A549 (cell line): ENCODE measurements at regions not wholly inside any gene's neighbourhood (a gene's known extent, or its start where the extent isn't known, plus 50 kb on each side); places are given as distances from the start of the nearest gene placed in this dataset.

ENCODE experiments used
- EHMT2 ChIP-seq: fragments of 200-600 bp; sonication (generic); IDR thresholded peaks from 2 replicates; pipeline ENCODE4 v1.6.1; 2016; ENCODE audit warnings: antibody characterized with exemption, low read depth, mild to moderate bottlenecking, moderate library complexity
- HDAC2 ChIP-seq: fragments of 200-600 bp; sonication (generic); IDR thresholded peaks from 2 replicates; pipeline ENCODE4 v1.6.1; 2016
- JUNB ChIP-seq: fragments of >200 bp; sonication (Bioruptor Twin); formaldehyde crosslinking; IDR thresholded peaks from 2 replicates; pipeline ENCODE4 v1.6.1; 2016
- MAFK ChIP-seq: fragments of 450-650 bp; IDR thresholded peaks from 2 replicates; pipeline ENCODE4 v1.6.1; 2014; ENCODE audit not compliant: partially characterized antibody
- MAZ ChIP-seq: fragments of 150-350 bp; IDR thresholded peaks from 2 replicates; pipeline ENCODE4 v1.6.1; 2014; ENCODE audit warnings: antibody characterized with exemption, low read depth, low read length, borderline replicate concordance
- NPAS2 ChIP-seq: fragments of 250-450 bp; sonication (Bioruptor Pico); IDR thresholded peaks from 2 replicates; pipeline ENCODE4 v1.8.0; 2022; ENCODE audit warnings: mild to moderate bottlenecking, moderate library complexity, borderline replicate concordance
- POLR2A ChIP-seq: IDR thresholded peaks from 2 replicates; pipeline ENCODE4 v1.6.1; 2012; ENCODE audit warnings: mild to moderate bottlenecking, low read length
- RCOR1 ChIP-seq: fragments of 150-350 bp; IDR thresholded peaks from 2 replicates; pipeline ENCODE4 v1.6.1; 2014; ENCODE audit warnings: antibody characterized with exemption, low read length, low read depth
- RNF2 ChIP-seq: fragments of 200-600 bp; sonication (generic); IDR thresholded peaks from 2 replicates; pipeline ENCODE4 v1.6.1; 2016; ENCODE audit warnings: low read depth, mild to moderate bottlenecking, antibody characterized with exemption, moderate library complexity, borderline replicate concordance
- TP53 ChIP-seq: fragments of 250-450 bp; sonication (Bioruptor Pico); IDR thresholded peaks from 2 replicates; pipeline ENCODE4 v1.5.0; 2021; ENCODE audit warnings: mild to moderate bottlenecking, moderate library complexity
- TF ChIP-seq, protein P1 (sequence below): fragments of >200 bp; sonication (Bioruptor Twin); formaldehyde crosslinking; IDR thresholded peaks from 3 replicates; pipeline ENCODE4 v1.5.1; 2016
- TF ChIP-seq, protein P2 (sequence below): IDR thresholded peaks from 2 replicates; pipeline ENCODE4 v1.6.1; 2012
- TF ChIP-seq, protein P3 (sequence below): fragments of 250-450 bp; sonication (Bioruptor Pico); IDR thresholded peaks from 2 replicates; pipeline ENCODE4 v1.5.0; 2021; ENCODE audit warnings: mild to moderate bottlenecking, moderate library complexity, borderline replicate concordance

DNA sequence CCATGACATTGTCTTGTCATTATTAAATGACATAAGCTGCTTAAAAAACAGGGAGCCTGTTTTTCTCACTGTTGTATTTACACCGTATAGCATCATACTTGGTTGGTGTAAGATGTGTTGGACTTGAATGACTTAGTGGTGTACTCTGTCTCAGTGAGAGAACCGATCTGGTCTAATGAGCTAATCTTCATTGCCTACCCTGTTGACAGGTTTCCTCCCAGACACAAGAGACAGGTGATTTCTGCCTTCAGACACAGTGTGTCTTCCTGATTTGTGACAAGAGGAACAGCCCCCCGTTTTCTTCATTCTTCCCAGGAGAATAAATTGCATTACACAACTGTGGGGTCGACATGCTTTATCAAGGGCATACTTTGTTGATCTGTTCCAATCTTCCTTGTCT is 137.2 kb upstream of the ID4 start:
- TF ChIP-seq NPAS2 (CRISPR knock-in tag): no peak
- TF ChIP-seq, protein P1, sequence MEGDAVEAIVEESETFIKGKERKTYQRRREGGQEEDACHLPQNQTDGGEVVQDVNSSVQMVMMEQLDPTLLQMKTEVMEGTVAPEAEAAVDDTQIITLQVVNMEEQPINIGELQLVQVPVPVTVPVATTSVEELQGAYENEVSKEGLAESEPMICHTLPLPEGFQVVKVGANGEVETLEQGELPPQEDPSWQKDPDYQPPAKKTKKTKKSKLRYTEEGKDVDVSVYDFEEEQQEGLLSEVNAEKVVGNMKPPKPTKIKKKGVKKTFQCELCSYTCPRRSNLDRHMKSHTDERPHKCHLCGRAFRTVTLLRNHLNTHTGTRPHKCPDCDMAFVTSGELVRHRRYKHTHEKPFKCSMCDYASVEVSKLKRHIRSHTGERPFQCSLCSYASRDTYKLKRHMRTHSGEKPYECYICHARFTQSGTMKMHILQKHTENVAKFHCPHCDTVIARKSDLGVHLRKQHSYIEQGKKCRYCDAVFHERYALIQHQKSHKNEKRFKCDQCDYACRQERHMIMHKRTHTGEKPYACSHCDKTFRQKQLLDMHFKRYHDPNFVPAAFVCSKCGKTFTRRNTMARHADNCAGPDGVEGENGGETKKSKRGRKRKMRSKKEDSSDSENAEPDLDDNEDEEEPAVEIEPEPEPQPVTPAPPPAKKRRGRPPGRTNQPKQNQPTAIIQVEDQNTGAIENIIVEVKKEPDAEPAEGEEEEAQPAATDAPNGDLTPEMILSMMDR: no peak
- no peak for TF ChIP-seq EHMT2
- TF ChIP-seq, protein P2, sequence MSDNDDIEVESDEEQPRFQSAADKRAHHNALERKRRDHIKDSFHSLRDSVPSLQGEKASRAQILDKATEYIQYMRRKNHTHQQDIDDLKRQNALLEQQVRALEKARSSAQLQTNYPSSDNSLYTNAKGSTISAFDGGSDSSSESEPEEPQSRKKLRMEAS: no peak
- no peak for TF ChIP-seq TP53 (CRISPR knock-in tag)
- TF ChIP-seq POLR2A: no peak
- TF ChIP-seq MAFK: no peak
- no peak for TF ChIP-seq RCOR1
- TF ChIP-seq RNF2: no peak
- no peak for TF ChIP-seq HDAC2
- no peak for TF ChIP-seq MAZ
- no peak for TF ChIP-seq JUNB
- TF ChIP-seq, protein P3, sequence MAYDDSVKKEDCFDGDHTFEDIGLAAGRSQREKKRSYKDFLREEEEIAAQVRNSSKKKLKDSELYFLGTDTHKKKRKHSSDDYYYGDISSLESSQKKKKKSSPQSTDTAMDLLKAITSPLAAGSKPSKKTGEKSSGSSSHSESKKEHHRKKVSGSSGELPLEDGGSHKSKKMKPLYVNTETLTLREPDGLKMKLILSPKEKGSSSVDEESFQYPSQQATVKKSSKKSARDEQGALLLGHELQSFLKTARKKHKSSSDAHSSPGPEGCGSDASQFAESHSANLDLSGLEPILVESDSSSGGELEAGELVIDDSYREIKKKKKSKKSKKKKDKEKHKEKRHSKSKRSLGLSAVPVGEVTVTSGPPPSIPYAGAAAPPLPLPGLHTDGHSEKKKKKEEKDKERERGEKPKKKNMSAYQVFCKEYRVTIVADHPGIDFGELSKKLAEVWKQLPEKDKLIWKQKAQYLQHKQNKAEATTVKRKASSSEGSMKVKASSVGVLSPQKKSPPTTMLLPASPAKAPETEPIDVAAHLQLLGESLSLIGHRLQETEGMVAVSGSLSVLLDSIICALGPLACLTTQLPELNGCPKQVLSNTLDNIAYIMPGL (CRISPR knock-in tag): no peak
